Heart left ventricle (tissue), 13 donors: ENCODE measurements at regions not wholly inside any gene's neighbourhood (a gene's known extent, or its start where the extent isn't known, plus 50 kb on each side); places are given as distances from the start of the nearest gene placed in this dataset.

Experiments
- CTCF ChIP-seq, 12 donors: fragments of 200-600 bp; sonication (generic) in 4 of 12; IDR thresholded peaks; one replicate each; pipeline versions ENCODE4 v1.5.0 to v1.8.0; 2018 to 2022; ENCODE audit warnings: antibody characterized with exemption in 12 of 12, mild to moderate bottlenecking in 5 of 12
- POLR2A ChIP-seq, 2 donors: fragments of 450-650 bp; IDR thresholded peaks; one replicate each; pipeline ENCODE4 v1.6.1; 2017; ENCODE audit warnings: antibody characterized with exemption in 2 of 2, mild to moderate bottlenecking in 2 of 2, moderate library complexity in 2 of 2
- donor health status: ischemic (EF 13 %, LVEDD 7.1; RV severe dilation, severe dysfunction).
- donor health status: DM: no; HTN: yes; CAD: no.
- donor health status: DM: no; HTN: no; CAD: no.
- donor health status: ischemic (EF 25% LVEDD 6.9; RV normal size, moderate dysfunction).
- donor health status: ischemic (EF 25% LVEDD 5.7; RV mildly dilated, moderate dysfunction).
- donor health status: ischemic (EF 35%, LVEDD 5.7; RV mildly dilated, moderate dysfunction).
- donor health status: nonischemic (EF 11% LVEDD 7.7; RV severe dilation, severe dysfunction).
- donor health status: DM: yes; HTN: yes; CAD: no.
- donor health status: PGD.
- donor health status: ischemic (EF 29% LVEDD 5.4; RV normal size, mild dysfunction).
- donor health status: nonischemic (EF 23%, LVEDD 6.1; RV moderate dilation, normal function).

GRCh38 chrY:7448687-7449086 lies 537.1 kb upstream of the AMELY start:
- TF ChIP-seq CTCF (IDR thresholded peaks at IDR 0.05) (no peak), POLR2A (IDR thresholded peaks at IDR 0.05) (no peak)
